Activated naive CD4-positive, alpha-beta T cell treated with anti-CD3 and anti-CD28 coated beads, Interleukin-2, amount 50 U/mL, for 72 hours (primary cell): ENCODE measurements at regions not wholly inside any gene's neighbourhood (a gene's known extent, or its start where the extent isn't known, plus 50 kb on each side); places are given as distances from the start of the nearest gene placed in this dataset.
"Not testable (repeated sequence)": the region's sequence is repeated elsewhere in the genome, so short reads cannot be mapped to it uniquely, and the experiment has no call there.

Experiments
- ATAC-seq, 2 donors: fragments of 150-1000 bp; cut with Tn5 transposase; 2 replicates each; pipeline ENCODE4 v1.10.0; 2021; ENCODE audit warnings: mild to moderate bottlenecking in 2 of 2, moderate library complexity in 2 of 2
- DNase-seq, 2 donors: peaks; one replicate each; pipeline ENCODE4 v3.0.0; 2021 to 2022; ENCODE audit warnings: low spot score in 2 of 2
- H3K27ac Mint-ChIP-seq, 2 donors: one replicate each; pipeline ENCODE4 v1.8.0; 2022; ENCODE audit warnings: mild to moderate bottlenecking in 2 of 2, mixed read lengths in 2 of 2
- H3K36me3 Mint-ChIP-seq, 2 donors: one replicate each; pipeline ENCODE4 v1.8.0; 2022; ENCODE audit warnings: mixed read lengths in 2 of 2
- H3K9me3 Mint-ChIP-seq, 2 donors: one replicate each; pipeline ENCODE4 v1.8.0; 2022; ENCODE audit warnings: mixed read lengths in 2 of 2

- not testable (repeated sequence) for H3K9me3 Mint-ChIP-seq, DNase-seq, ATAC-seq, H3K36me3 Mint-ChIP-seq, H3K27ac Mint-ChIP-seq
Observed at GRCh38 chr4:82077471-82077995, 296.3 kb downstream of the HNRNPD start.

GRCh38 chr4:82076809-82077208 lies 297.0 kb downstream of the HNRNPD start:
- Mint-ChIP-seq H3K27ac (no peak overlapping the region), H3K36me3 (no peaks in the 10 kb centered on the region), H3K9me3 (no peaks in the 10 kb centered on the region)
- ATAC-seq (no peak), DNase-seq (no peak)

DNA sequence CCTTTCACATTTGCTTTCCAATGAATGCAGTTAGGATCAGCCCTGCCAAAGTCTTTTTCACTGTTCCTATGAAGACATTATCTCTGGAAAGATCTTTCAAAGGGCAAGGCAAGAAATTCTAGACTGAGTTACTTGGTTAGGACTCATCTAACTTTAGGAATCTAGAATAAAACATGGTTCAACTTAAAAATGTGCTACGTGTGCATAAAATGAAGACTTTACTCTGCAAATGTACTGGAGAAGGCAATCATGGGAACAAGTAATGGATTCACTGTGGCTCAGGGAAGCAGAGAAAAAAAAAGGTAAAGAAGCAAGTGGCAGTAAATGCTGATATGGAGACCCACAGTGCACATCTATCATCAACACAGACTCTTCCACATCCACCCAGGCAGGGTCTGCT lies 297.4 kb downstream of the HNRNPD start:
- ATAC-seq: no peak
- Mint-ChIP-seq H3K27ac (no peak overlapping the region), H3K9me3 (no peaks in the 10 kb centered on the region), H3K36me3 (no peaks in the 10 kb centered on the region)
- no peak for DNase-seq

DNA sequence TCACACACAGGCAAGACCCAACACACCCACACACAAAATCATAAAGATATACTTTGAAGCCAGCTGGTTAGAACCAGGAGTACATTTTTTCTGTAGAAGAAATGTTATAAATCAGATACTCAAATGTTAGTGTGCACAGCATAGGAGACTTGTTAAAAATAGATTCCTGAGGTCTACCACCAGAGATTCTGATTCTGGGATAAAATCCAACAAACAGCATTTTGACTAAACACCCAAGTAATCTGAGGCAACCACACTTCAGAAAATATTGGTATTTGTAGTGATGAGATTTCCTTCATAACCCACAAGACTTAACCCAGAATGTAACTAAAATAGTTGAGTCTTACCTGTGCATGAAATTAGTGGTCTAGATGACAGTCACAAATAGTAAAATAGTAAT lies 301.8 kb downstream of the HNRNPD start:
- H3K27ac Mint-ChIP-seq: no peak overlapping the region
- ATAC-seq (no peak), DNase-seq (no peak)
- H3K36me3 Mint-ChIP-seq: no peaks in the 10 kb centered on the region
- H3K9me3 Mint-ChIP-seq: no peaks in the 10 kb centered on the region

DNA sequence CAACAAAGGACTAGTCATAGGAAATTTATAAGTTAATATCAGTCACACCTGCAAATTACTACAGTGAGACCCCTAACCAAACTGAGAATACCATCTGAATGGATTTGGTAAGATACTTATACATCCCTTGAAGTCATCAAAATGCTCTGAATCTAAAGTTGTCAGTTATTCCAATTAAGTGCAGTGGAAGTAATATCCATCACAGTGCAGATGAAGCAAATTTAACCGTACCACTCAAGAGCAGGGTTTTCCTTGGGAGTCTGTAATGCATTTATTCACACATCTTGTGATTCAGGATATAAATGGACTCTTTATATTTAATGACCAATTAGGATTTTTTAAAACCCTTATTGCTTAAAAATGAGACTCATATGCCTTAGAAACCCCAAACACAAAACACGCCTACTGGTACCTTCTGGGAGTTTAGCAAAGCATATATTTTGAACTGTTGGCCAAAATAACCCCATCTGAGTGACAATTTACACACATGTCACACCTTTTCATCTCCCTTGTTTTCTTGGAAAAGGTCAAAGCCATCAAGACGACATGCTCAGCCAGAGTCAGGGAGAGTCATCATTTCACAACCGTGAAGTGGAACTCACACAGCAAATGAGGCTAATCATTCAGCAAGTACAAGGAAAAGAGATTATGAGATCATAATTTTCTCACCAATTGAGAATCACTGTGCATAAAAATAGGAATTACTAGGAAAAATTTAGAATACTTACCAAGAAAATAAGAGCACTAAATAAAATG lies 303.7 kb downstream of the HNRNPD start:
- no peaks in the 10 kb centered on the region for H3K36me3 Mint-ChIP-seq
- no peaks in the 10 kb centered on the region for H3K9me3 Mint-ChIP-seq
- H3K27ac Mint-ChIP-seq: no peak overlapping the region
- DNase-seq (no peak), ATAC-seq (no peak)

- DNase-seq (no peak), ATAC-seq (no peak)
- H3K9me3 Mint-ChIP-seq: no peaks in the 10 kb centered on the region
- no peaks in the 10 kb centered on the region for H3K36me3 Mint-ChIP-seq
- no peak overlapping the region for H3K27ac Mint-ChIP-seq
Observed at GRCh38 chr4:82063017-82063416, 310.8 kb downstream of the HNRNPD start.

GRCh38 chr4:82057990-82058544 lies 315.7 kb downstream of the HNRNPD start:
- Mint-ChIP-seq H3K36me3 (no peaks in the 10 kb centered on the region), H3K27ac (no peak overlapping the region), H3K9me3 (peaks cover 11 to 17% of the 10 kb centered on the region in 2 donors)
- ATAC-seq: peak in 1 of 2 donors; percentile 59
- DNase-seq: no peak

- ATAC-seq (no peak), DNase-seq (no peak)
- peaks cover 11 to 17% of the 10 kb centered on the region in 2 donors for H3K9me3 Mint-ChIP-seq
- H3K27ac Mint-ChIP-seq: no peak overlapping the region
- no peaks in the 10 kb centered on the region for H3K36me3 Mint-ChIP-seq
Observed at GRCh38 chr4:82055156-82055555, 318.6 kb downstream of the HNRNPD start.

- Mint-ChIP-seq H3K9me3 (peaks cover 11 to 17% of the 10 kb centered on the region in 2 donors), H3K27ac (no peak overlapping the region), H3K36me3 (no peaks in the 10 kb centered on the region)
- ATAC-seq: no peak
- no peak for DNase-seq
Observed at GRCh38 chr4:82053396-82053795, 320.4 kb downstream of the HNRNPD start.

DNA sequence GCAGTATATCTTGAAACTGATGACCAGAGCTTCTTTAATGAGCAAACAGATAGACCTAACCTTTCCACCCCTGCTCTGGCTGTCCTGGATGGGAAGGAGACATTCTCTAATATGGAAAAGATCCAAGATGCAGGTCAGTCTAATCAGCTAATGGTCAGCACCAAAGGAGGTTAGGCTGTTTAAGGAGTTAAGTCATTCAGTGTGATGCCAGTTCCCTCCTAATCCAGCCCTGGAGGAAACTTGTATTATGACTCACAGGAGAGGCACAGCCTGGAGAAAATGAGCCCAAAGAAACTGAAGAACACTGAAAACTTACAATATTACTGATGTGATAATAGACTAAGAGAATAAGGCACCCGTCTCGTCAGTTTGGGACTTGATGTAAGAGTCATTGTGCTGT lies 323.0 kb downstream of the HNRNPD start:
- peaks cover 7% of the 10 kb centered on the region in 2 donors for H3K9me3 Mint-ChIP-seq
- H3K36me3 Mint-ChIP-seq: no peaks in the 10 kb centered on the region
- DNase-seq (no peak), ATAC-seq (no peak)
- H3K27ac Mint-ChIP-seq: no peak overlapping the region

GRCh38 chr4:82049294-82049693 lies 324.5 kb downstream of the HNRNPD start:
- H3K36me3 Mint-ChIP-seq: no peaks in the 10 kb centered on the region
- no peak overlapping the region for H3K27ac Mint-ChIP-seq
- H3K9me3 Mint-ChIP-seq: no peaks in the 10 kb centered on the region
- ATAC-seq (peak in 1 of 2 donors; percentile 79), DNase-seq (no peak)

- Mint-ChIP-seq H3K27ac (no peak overlapping the region), H3K36me3 (peaks cover 0 to 5% of the 10 kb centered on the region in 2 donors), H3K9me3 (no peaks in the 10 kb centered on the region)
- peak in 1 of 2 donors; percentile 32 for ATAC-seq
- DNase-seq: no peak
Observed at GRCh38 chr4:82047731-82048130, 326.1 kb downstream of the HNRNPD start.

DNA sequence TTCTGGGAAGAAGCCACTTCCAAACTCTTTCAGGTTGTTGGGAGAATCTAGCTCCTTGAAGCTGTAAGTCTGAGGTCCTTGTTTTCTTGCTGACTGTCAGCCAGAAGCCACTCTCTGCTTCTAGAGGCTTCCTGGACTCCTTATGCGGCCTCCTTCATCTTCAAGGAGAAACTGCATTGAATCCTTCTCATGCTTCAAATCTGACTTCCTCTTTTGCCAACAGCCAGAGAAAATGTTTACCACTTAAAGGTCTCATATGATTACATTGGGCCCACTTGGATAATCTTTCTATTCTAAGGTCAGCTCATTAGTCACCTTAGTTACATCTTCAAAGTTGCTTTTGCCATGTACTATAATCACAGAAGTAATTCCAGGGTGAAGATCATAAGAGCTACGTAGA lies 327.0 kb downstream of the HNRNPD start:
- H3K27ac Mint-ChIP-seq: no peak overlapping the region
- DNase-seq (no peak), ATAC-seq (no peak)
- peaks cover 0 to 5% of the 10 kb centered on the region in 2 donors for H3K36me3 Mint-ChIP-seq
- H3K9me3 Mint-ChIP-seq: no peaks in the 10 kb centered on the region

- no peak overlapping the region for H3K27ac Mint-ChIP-seq
- H3K9me3 Mint-ChIP-seq: no peaks in the 10 kb centered on the region
Observed at GRCh38 chr4:82045267-82045666, 328.5 kb downstream of the HNRNPD start.

DNA sequence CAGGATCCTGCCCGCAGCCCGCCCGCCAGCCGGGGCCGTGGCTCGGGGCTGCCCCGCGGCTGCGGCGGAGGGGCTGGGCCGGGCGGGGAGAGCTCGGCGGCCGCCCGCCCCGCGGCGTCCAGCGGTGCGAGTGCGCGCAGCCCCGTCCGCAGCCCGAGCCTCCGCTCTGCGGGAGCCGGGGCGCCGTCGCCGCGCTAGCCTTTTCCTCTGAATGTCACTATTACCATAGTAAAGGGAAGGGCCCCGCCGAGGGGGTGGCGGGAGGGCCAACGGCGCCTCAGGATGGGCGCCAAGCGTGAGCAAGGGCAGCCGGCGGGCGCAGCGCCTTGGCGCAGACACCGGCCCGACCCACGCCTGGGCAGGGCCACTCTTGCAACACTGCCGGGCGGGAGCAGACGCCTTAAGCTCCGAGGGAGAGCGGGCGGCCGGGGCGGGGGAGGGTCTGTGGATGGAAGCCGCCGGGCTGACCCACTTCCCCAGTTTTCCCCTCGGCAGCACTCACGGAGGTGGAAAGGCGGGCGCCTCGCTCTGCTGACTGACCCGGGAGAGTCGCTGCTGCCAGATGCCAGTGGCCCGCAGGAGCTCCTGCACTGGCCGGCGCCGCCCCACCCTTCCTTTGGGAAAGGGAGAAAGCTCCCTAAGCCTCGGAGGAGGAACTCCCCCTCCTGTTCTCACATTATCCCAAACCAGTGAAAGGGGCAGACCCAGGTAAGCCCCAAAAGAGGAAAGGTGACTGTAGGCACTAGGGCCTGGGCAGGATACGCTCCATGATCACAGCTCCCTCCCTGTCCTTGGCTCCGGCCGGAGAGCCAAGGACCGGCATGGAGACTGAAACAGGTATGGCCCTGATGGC lies 329.4 kb downstream of the HNRNPD start:
- peak; percentile 52 to 58 for ATAC-seq
- no peak overlapping the region for H3K27ac Mint-ChIP-seq
- no peaks in the 10 kb centered on the region for H3K9me3 Mint-ChIP-seq
- peaks cover 0 to 5% of the 10 kb centered on the region in 2 donors for H3K36me3 Mint-ChIP-seq
- peak in 1 of 2 donors; percentile 22 for DNase-seq

More at GRCh38 chr4:82045267-82045666, 328.5 kb downstream of the HNRNPD start:
- no peak for ATAC-seq
- H3K36me3 Mint-ChIP-seq: peaks cover 0 to 5% of the 10 kb centered on the region in 2 donors
- DNase-seq: no peak

DNA sequence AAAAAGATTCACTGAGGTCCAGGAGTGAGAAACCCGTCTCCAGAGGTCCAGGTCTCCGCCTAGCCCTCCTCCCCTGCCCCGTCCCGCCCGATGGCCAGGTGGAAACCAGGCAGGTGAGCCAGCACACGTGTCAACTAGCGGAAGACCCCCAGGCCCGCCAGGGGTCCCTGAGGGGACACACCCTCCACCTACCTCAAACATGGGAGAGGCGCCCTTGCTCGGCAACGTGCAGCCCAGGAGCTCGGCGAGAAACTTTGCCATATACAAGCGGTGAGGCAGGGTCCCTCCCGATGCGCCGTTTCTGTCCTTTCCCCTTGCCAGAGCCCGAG lies 330.0 kb downstream of the HNRNPD start:
- ATAC-seq (no peak), DNase-seq (no peak)
- Mint-ChIP-seq H3K27ac (no peak overlapping the region), H3K36me3 (peaks cover 0 to 5% of the 10 kb centered on the region in 2 donors), H3K9me3 (no peaks in the 10 kb centered on the region)
